IPS-20b (cell line): ENCODE measurements at regions not wholly inside any gene's neighbourhood (a gene's known extent, or its start where the extent isn't known, plus 50 kb on each side); places are given as distances from the start of the nearest gene placed in this dataset.

Experiments
- H3K27ac ChIP-seq: one replicate; pipeline ENCODE4 v1.5.1; 2013; ENCODE audit warnings: low read length
- H3K27me3 ChIP-seq: 2 replicates; pipeline ENCODE4 v1.6.1; 2013; ENCODE audit warnings: mild to moderate bottlenecking, low read length, inconsistent platforms; ENCODE audit not compliant: insufficient read depth
- H3K36me3 ChIP-seq: 2 replicates; pipeline ENCODE4 v1.6.1; 2013; ENCODE audit warnings: low read depth, mild to moderate bottlenecking, inconsistent platforms, low read length, moderate library complexity; ENCODE audit not compliant: insufficient read depth
- H3K4me1 ChIP-seq: 2 replicates; pipeline ENCODE4 v1.6.1; 2013; ENCODE audit warnings: mild to moderate bottlenecking, control low read depth, inconsistent platforms, low read length, moderate library complexity; ENCODE audit not compliant: insufficient read depth
- H3K4me3 ChIP-seq: 2 replicates; pipeline ENCODE4 v1.5.1; 2013; ENCODE audit warnings: mild to moderate bottlenecking, low read length, inconsistent platforms
- H3K9ac ChIP-seq: 2 replicates; pipeline ENCODE4 v1.6.1; 2013; ENCODE audit warnings: low read depth, mild to moderate bottlenecking, inconsistent platforms, low read length, moderate library complexity
- H3K9me3 ChIP-seq: 2 replicates; pipeline ENCODE4 v1.6.1; 2013; ENCODE audit warnings: mild to moderate bottlenecking, low read depth, low read length, inconsistent platforms; ENCODE audit not compliant: insufficient read depth

DNA sequence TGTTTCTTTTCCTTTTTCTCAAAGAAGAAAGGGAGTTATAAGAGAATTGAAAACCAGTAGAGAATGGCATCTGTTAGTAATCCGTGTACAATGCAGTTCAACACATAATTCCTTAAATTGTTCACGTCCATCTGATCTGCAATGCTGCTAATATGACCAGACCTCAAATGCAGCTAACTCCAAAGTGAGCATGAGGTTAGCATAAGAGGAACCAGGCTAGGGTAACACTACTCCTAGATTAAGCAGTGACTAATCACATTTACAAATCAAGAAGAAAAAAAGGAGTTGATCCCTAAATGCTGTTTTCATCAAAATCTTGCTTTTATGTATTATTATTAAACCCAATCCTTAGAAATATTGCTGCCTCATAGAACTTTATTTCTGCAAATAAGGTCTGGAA, 432.7 kb upstream of the ARID1B start:
- no peaks in the 10 kb centered on the region for H3K27me3 ChIP-seq
- H3K9me3 ChIP-seq: no peaks in the 10 kb centered on the region
- no peak overlapping the region for H3K9ac ChIP-seq
- no peaks in the 10 kb centered on the region for H3K36me3 ChIP-seq
- no peaks in the 10 kb centered on the region for H3K4me1 ChIP-seq
- H3K27ac ChIP-seq: no peak overlapping the region
- H3K4me3 ChIP-seq: no peak overlapping the region

DNA sequence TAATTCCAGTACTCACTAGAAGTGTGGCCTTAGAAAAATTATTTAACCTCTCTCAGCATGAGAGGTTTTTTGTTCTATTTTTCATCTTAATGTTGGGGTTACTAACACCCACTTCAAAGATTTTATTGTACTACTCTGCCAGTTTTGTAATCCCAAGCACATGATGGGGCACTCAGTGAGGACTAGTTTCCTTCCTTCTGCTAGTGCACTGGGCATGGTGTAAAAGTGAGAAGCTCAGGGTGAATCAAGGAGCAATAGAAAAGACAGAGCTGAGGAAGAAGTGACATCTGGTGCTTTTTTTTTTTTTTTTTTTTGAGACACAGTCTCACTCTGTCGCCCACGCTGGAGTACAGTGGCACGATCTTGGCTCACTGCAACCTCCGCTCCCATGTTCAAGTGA, 439.4 kb upstream of the ARID1B start:
- H3K4me1 ChIP-seq: no peaks in the 10 kb centered on the region
- no peaks in the 10 kb centered on the region for H3K27me3 ChIP-seq
- H3K27ac ChIP-seq: no peak overlapping the region
- H3K9me3 ChIP-seq: peaks cover 7% of the 10 kb centered on the region
- no peak overlapping the region for H3K4me3 ChIP-seq
- H3K9ac ChIP-seq: no peak overlapping the region
- H3K36me3 ChIP-seq: no peaks in the 10 kb centered on the region

DNA sequence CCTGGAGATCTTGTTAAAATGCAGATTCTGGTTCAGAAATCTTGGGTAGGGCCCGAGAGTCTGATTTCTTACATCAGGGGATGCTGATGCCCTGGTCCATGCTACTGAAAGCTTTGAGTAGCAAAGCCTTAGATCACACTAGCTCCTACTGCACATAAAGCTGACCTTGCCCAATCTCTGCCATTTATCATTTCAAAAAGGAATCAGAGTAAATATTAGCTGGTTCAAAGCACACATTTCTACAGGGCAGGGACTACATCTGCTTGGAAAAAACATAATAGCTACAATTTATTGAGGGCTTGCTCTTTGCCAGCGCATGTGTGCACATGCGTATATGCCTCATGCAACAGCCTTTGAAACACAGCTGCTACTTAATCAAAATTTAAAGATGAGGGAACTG, 440.4 kb upstream of the ARID1B start:
- Histone ChIP-seq H3K9ac (no peak overlapping the region), H3K27ac (no peak overlapping the region), H3K9me3 (peaks cover 16% of the 10 kb centered on the region), H3K4me3 (no peak overlapping the region), H3K27me3 (no peaks in the 10 kb centered on the region), H3K4me1 (no peaks in the 10 kb centered on the region), H3K36me3 (no peaks in the 10 kb centered on the region)

DNA sequence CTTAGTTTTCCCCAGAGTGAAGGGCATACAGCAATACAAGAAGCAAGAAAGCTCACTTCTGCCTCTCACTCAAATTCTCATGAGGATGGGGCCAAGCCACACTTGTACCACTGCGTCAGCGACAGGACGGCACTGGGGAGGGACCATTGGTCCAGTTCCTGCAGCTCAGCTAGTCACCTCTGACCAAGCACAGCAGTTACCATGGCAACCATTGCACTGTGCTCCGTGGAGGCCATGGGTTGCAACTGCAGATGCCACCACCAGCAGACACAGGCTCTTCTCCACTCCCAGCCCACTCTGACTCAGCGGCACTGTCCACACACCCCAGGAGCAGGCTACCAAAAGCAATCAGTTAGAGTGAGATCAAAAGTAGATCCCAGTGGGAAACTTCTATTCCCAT, 441.1 kb upstream of the ARID1B start:
- Histone ChIP-seq H3K4me1 (no peaks in the 10 kb centered on the region), H3K9me3 (peaks cover 21% of the 10 kb centered on the region), H3K9ac (no peak overlapping the region), H3K4me3 (no peak overlapping the region), H3K27ac (no peak overlapping the region), H3K27me3 (no peaks in the 10 kb centered on the region), H3K36me3 (no peaks in the 10 kb centered on the region)

DNA sequence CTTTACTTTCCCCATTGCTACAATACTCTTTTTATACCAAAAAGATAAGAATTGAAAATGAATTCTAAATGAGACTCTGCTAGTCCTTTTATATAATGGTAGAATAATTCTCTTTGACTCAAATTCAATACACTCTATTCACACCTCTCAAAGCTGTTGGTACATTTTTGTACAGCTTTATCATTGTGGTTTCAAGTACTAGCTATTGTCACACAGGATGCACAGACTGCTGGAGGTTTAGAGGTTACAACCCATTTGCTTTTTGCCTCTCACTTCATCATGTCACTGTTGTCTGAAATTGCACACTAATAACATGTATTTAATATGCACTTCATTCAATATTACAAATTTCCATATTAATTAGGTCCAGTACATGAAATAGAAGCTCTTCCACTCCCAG, 442.2 kb upstream of the ARID1B start:
- H3K4me1 ChIP-seq: no peaks in the 10 kb centered on the region
- H3K4me3 ChIP-seq: no peak overlapping the region
- H3K36me3 ChIP-seq: no peaks in the 10 kb centered on the region
- no peak overlapping the region for H3K27ac ChIP-seq
- H3K9ac ChIP-seq: no peak overlapping the region
- no peaks in the 10 kb centered on the region for H3K27me3 ChIP-seq
- peaks cover 22% of the 10 kb centered on the region for H3K9me3 ChIP-seq

DNA sequence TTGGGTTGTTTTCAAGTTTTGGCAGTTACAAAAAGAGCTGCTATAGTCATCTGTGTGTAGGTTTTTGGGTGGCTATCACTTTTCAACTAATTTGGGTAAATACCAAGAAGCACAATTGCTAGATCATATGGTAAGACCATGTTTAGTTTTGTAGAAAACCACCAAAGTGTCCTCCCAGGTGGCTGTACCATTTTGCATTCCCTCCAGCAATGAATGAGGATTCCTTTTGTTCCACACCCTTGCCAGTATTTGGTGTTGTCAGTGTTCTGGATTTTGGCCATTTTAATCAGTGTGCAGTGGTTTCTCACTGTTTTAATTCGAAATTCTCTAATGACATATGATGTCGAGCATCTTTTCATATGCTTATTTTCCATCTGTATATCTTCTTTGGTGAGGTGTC, 457.5 kb upstream of the ARID1B start:
- H3K36me3 ChIP-seq: no peaks in the 10 kb centered on the region
- no peaks in the 10 kb centered on the region for H3K27me3 ChIP-seq
- no peak overlapping the region for H3K4me3 ChIP-seq
- no peak overlapping the region for H3K27ac ChIP-seq
- H3K4me1 ChIP-seq: no peaks in the 10 kb centered on the region
- no peak overlapping the region for H3K9ac ChIP-seq
- H3K9me3 ChIP-seq: no peaks in the 10 kb centered on the region

DNA sequence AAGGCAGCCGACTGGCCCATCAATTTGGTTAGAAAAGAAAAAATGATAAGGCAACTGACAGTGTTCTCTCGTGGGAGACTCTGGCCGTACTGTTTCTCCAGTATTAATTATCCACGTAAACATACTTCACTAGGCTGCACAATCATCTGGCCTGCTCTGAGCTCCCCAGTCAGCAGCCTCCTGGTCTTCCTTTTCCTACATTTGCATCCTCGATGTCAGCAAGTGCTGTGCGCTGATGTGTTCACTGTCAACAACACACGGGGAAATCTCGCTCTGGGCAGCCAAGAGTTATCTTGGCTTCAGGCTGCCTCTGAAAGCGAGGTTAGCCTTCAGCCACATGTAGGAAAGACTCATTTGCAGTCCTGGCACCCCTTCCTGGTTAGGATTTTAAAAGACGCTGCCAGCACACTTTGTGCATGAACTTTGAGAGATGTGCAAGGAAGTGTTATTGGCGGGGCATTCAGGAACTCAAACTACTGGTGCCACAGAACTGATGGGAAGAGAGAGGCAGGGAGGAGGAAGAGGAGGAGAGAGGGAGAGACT, 460.5 kb upstream of the ARID1B start:
- Histone ChIP-seq H3K4me3 (no peak overlapping the region), H3K9me3 (no peaks in the 10 kb centered on the region), H3K36me3 (no peaks in the 10 kb centered on the region), H3K27me3 (no peaks in the 10 kb centered on the region), H3K4me1 (no peaks in the 10 kb centered on the region), H3K27ac (no peak overlapping the region), H3K9ac (no peak overlapping the region)

DNA sequence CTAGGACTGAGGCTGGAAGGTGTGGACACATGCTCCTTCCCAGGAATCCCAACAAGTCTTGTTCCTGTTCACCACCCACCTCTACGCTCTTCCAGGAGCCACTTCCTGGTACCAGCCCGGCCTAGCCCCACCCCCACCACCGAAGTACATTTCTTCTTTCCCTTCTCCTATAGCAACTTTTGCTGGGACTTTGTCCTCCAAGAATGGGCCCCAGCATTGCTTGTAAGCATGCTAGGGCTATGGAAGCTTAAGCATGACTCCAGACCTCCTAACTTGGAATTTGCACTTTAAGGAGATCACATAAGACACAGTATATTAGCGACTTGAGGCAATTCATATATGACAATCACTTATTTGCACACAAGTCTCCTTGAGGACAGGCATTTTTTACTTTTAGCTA, 462.0 kb upstream of the ARID1B start:
- no peak overlapping the region for H3K9ac ChIP-seq
- no peaks in the 10 kb centered on the region for H3K36me3 ChIP-seq
- no peaks in the 10 kb centered on the region for H3K9me3 ChIP-seq

DNA sequence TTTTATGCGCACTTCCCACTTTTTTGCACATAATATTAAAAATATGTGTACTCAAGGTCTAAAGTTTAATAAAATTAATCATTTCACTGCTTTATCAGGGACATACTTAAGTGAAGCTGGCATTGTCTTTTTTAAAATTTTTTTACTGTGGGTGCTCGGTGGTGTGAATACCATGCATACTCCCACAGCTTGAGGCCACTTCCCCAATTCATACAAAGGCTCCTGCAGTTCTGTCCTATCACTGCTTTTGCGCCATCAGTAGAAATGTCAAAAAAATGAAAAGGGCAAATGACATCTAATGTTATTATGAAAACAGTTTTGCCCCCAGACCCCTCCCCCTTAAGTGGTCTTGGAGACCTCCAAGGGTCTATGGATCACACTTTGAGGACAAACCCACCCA, 464.1 kb upstream of the ARID1B start:
- no peak overlapping the region for H3K27ac ChIP-seq
- no peaks in the 10 kb centered on the region for H3K27me3 ChIP-seq
- H3K9ac ChIP-seq: no peak overlapping the region
- no peak overlapping the region for H3K4me3 ChIP-seq
- no peaks in the 10 kb centered on the region for H3K9me3 ChIP-seq
- no peaks in the 10 kb centered on the region for H3K36me3 ChIP-seq
- no peaks in the 10 kb centered on the region for H3K4me1 ChIP-seq

More for the DNA sequence above, 462.0 kb upstream of the ARID1B start:
- Histone ChIP-seq H3K27ac (no peak overlapping the region), H3K4me3 (no peak overlapping the region), H3K27me3 (no peaks in the 10 kb centered on the region), H3K4me1 (no peaks in the 10 kb centered on the region)

DNA sequence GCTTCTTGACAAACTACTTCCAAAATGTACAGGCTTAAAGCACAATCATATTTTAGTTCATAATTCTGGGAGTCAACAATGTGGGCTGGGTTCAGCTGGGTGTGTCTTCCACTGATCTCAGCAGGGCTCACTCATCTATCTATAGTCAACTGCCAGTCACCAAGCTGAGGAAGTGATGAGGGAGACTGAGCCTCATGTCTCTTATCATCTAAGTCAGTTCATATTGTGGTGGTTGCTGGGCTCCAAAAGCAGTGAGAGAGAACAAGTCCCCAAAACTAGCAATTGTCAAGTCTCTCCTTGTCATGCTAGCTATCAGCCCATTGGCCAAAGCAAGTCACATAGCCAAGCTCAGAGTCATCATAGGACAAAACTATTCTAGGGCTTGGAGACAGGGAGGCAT, 465.9 kb upstream of the ARID1B start:
- no peaks in the 10 kb centered on the region for H3K9me3 ChIP-seq

DNA sequence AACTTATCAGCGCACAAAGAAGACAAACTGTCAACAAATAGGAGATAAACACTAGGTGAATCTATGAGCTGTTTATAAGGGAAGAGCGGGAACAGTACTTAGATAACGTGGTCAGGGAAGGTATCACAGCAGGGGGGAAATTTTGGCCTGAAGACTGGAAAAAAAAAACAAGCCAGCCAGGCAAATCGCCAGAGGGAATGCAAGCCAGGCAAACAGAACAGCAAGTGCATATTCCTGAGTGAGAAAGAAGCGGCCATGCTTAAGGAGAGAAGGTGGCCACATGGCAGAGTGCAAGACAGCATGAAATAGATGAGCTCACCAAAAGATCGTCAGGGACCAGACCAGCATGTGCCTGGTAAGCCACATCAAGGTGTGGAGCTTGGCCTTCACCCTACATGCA, 466.5 kb upstream of the ARID1B start:
- H3K4me1 ChIP-seq: no peaks in the 10 kb centered on the region
- H3K27me3 ChIP-seq: no peaks in the 10 kb centered on the region
- no peak overlapping the region for H3K4me3 ChIP-seq

More for the DNA sequence above, 465.9 kb upstream of the ARID1B start:
- H3K9ac ChIP-seq: no peak overlapping the region
- H3K27me3 ChIP-seq: no peaks in the 10 kb centered on the region
- H3K4me1 ChIP-seq: no peaks in the 10 kb centered on the region
- H3K36me3 ChIP-seq: no peaks in the 10 kb centered on the region
- H3K27ac ChIP-seq: no peak overlapping the region
- H3K4me3 ChIP-seq: no peak overlapping the region

DNA sequence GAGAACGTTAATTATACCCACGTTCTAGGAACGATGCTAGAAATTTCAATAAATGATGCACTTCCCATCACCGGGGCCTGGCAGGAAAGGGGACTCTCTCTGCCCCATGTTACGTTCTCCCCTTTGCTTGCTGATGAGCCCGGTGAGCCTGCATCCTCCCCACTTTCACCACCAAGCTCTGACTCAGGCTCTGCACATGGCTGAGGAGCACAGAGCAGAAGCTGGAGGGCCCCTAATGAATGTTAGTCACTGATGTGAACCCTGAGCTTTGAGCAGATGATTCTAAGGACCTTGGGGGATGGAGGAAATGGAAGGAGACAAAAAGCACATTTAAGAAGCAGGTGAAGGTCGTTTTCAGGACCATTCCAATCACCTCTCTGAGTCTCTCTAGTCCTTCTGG, 468.2 kb upstream of the ARID1B start:
- H3K9ac ChIP-seq: no peak overlapping the region
- no peaks in the 10 kb centered on the region for H3K4me1 ChIP-seq
- H3K9me3 ChIP-seq: no peaks in the 10 kb centered on the region
- H3K36me3 ChIP-seq: no peaks in the 10 kb centered on the region
- no peak overlapping the region for H3K27ac ChIP-seq
- H3K27me3 ChIP-seq: no peaks in the 10 kb centered on the region
- H3K4me3 ChIP-seq: no peak overlapping the region

More for the DNA sequence above, 466.5 kb upstream of the ARID1B start:
- Histone ChIP-seq H3K9ac (no peak overlapping the region), H3K36me3 (no peaks in the 10 kb centered on the region), H3K9me3 (no peaks in the 10 kb centered on the region), H3K27ac (no peak overlapping the region)

DNA sequence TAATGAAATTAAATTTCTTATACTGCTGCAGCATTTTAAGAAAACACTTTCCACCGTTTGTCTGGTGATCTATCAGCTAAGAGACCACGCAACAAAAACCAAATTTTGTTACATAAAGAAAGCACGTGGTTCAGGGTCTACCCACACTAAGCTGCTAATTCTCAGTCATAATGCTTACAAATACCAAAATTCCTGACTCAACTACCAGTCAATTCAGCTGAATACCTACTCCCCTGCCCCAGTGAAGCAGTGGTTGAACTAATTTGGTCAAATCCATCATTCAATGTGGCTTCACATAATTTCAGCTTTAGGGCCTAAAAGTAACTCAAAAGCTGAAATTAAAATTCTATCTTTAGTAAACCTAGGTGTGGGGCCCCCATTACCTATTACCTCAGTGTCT, 468.6 kb upstream of the ARID1B start:
- no peaks in the 10 kb centered on the region for H3K36me3 ChIP-seq
- H3K27ac ChIP-seq: no peak overlapping the region
- H3K4me1 ChIP-seq: no peaks in the 10 kb centered on the region
- no peak overlapping the region for H3K9ac ChIP-seq
- no peaks in the 10 kb centered on the region for H3K27me3 ChIP-seq
- H3K9me3 ChIP-seq: no peaks in the 10 kb centered on the region
- no peak overlapping the region for H3K4me3 ChIP-seq
